Colon (tissue), 2 donors: ENCODE measurements at regions not wholly inside any gene's neighbourhood (a gene's known extent, or its start where the extent isn't known, plus 50 kb on each side); places are given as distances from the start of the nearest gene placed in this dataset.
"Not testable (repeated sequence)": the region's sequence is repeated elsewhere in the genome, so short reads cannot be mapped to it uniquely, and the experiment has no call there.

Experiments
- FAIRE-seq: peaks from 2 replicates; lab custom pipeline; 2012; peaks lifted over from hg19 to GRCh38; lab: Jason Lieb, UNC
- donor health status: control.
- donor health status: control.

DNA sequence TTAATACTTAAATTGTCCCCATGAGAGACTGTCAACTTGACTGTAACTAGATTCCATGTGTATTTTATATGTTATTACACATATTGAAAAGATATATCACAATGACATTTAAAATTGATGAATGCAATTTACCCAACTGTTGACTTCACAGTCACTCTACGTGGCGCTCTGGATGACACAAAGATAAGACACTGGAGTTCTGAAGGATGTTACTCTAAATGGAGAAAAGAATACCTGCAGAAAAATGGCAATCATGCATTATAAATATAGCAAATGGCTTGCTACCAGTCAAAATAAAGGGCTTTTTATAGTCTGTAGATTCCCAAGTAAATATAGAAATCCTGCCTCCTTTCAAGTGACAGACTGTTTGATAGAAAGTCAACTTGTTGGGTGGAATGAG is 143.6 kb upstream of the KLF6 start:
- FAIRE-seq: no peak

DNA sequence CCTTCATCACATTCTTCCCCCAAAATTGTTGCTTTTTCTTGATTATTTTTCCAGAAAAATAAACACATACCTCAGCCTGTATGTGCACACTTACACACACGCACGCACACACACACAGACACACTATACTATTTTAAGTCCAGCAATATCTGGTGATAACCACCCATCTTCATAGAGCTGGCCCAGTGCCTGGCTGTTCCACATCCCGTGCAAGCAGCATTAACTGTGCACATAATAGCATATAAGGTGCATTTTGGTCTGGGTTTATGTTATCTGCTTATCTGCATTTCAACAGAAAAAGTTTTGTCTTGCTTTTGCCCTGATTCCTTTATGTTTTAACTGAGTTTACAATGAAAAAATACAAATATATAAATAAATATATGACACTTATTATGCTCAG is 143.1 kb upstream of the KLF6 start:
- FAIRE-seq: no peak

DNA sequence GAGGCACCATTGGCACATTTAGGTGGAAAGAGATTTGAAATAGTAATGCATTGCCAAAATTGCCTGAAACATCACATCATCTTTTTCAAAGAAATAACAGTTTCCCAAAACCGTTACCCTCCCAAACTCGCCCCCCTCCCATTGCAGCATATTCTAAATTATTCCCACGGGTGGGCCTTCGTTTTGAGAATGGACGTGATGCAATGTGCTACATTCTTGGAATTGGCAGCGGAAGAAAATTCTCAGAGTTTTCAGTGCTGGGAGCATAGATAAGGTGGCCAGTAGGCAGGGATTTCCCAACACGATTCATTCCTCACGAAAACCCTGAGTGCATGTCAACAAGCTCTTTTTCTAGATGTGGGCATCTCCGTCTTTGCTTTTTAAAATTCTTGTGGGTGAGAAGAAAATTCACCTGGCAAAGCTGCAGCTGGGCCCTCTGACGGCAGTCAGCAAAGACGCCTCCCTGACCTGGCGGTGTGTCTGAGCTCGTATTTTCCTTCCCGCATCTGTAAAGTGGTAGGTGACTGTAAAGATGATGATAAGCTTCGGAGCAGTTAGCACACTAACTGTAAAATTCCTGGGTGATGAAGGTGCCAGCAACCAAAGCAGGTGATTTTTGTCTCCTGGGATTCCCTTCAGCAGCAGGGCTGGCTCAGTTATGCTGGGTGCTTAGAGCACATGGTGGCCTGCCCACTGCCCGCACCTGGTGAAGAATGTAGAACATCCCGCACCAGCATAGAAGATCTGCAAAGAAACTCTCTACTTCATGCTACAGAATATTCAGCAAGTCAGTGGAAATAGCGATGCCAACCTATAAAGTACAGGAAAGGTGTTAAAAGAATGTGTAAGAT is 141.9 kb upstream of the KLF6 start:
- FAIRE-seq: no peak

DNA sequence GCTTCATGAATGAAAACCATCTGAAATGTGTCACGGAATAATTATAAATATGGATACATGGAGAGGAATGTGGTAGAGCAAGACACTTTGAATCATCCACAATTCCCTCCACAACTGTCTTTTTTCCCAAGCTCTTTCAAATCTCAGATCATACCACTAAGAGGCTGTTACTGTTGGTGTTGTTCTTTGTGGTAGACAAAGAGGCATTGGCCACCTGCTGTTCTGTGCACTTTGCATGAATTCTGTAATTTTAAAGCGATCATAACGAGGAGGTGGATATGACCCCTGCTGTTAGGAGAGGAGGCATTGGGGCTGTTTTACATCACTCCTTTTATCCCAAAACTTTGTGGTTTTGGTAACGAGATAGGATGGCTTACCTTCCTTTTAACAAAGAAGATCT is 141.2 kb upstream of the KLF6 start:
- no peak for FAIRE-seq

DNA sequence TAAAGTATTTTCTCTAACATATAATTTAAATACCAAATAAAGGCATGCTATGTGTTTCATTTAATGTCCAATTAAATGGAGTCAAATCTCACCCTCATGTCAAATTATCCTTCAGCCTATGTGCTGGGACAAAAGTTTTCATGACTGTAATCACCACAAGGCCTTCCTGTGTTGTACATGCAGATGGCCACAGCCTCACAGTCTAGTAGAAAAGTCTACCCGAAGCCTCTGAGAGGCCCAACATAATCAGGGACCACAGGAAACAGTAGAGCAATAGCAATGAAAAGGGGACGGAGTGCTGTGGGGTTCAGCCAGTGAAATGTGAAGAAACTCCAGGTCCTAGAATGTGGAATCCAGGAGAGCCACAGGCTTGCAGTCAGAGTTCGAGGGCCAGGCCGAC is 140.2 kb upstream of the KLF6 start:
- FAIRE-seq: no peak

DNA sequence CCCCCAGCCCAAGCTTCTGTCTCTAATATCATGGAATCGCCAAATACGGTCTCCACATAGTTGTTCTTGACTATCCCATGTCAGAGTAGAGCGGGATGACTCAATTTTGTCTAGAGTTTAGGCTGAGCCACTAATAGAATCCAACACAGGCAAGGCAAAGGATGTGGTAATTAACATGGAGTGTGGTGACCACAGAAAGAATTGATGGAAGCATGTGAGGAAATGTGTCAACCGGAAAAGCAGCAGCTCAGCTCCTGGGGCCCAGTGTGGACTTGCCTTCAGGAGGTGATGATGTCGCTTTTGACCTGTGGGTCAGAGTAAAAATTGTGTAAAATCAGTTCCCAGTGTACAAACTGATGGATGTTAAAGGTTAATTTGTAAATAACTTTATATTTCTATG is 139.3 kb upstream of the KLF6 start:
- FAIRE-seq: no peak

DNA sequence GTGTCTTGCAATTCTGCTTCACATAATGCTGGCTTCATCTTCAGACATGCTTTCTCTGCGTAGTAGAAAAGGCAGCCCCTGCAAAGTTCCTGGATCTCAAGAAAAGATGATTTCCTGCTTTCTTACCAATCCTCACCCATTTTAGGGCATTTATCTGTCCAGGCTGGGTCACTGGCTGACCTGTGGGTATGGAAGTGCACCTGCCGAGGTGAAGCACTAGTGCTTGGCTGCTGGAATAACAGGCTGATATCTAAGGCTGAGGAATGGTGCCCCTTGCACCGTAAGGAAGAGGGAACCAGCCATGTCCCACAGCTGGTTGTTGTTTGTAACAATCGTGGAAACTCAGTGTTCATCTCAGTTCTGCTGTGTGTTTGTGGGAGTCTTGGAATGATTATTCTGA is 138.0 kb upstream of the KLF6 start:
- FAIRE-seq: no peak

DNA sequence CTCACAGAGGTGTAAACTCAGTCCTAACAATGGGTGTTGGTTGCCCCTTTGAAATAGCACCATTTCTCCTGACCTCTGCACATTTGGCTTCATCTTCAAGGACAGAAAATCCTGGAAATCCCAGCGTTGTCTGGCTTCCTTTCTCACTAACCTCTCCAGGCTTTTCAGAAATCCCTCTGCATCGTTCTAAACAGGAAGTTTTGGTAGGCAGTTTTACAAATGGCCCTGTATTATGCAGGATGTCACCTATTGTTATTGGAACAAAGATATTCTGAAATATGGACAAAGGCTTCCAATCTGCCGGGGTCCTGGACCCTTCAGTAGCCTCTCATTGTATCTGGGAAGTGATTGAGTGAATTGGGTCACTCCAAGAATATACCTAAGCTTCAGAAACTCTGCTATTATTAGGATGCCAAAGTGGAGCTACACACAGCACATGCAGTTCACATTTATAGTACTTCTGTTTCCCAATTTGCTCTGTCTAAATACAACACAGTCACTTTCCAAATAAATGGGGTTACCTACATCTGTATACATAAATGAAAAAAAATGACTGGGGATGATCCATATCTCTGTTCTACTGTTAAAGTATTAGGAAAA is 134.8 kb upstream of the KLF6 start:
- no peak for FAIRE-seq

DNA sequence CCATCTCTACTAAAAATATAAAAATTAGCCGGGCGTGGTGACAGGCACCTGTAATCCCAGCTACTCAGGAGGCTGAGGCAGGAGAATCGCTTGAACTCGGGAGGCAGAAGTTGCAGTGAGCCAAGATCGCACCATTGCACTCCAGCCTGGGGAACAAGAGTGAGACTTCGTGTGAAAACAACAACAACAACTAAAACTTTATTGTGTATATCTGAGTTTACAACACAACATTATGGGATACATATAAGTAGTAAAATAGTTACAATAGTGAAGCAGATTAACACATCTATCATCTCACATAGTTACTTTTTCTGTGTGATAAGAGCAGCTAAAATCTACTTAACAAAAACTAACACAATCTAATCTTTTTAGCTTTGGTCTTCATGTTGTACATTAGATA is 132.4 kb upstream of the KLF6 start:
- FAIRE-seq: not testable (repeated sequence)

DNA sequence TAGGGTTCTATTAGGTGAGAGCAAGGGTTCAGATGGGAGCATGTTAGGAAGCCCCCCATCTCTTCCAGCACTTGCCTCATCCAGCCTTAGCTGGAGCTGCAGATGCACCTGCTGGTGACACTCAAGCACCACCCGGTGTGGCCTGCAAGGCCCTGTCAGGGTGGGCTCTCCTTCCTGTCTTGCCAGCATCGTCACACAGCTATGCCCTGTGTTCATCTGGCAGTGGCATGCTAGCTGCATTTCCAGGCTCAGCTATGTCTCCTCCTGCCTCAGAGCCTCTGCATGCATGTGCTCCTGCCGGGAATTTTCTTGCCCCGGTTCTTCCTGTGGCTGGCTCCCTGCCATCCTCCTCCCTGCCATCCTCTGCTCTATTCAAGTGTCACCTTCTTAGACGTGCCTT is 129.7 kb upstream of the KLF6 start:
- no peak for FAIRE-seq

DNA sequence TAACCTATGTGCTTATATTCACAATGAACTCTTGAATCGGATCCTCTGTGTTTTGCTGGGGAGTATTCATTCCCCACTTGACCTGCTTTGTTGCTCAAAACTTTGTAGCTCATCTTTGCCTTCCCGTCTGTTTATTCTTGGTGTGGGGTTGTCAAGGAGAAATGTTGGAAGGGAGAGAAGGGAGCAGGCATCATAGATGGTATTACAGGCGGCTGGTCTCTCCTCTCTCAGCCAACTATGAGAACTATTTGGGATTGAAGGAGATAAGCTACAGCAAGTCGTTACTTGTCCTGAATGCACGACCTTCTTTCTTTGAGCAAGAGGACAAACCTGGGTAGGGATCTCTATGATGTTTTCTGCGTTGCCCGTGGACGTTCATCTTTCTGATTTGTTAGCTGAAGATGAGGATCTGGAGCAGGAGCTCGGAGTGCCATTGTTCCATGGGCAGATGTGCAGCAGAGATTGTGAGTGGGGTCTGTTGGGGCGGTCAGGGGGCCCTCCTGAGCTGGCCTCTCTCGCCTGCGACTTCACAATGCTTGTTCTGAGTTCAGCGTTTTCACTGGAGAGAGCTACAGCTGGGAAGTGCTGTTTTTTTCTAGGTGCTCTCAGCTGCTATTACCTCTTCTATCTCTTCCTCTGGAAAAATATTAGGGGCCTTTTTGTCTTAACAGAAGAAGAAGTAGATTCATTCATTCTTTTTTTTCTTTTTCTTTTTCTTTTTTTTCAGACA is 126.9 kb upstream of the KLF6 start:
- no peak for FAIRE-seq

DNA sequence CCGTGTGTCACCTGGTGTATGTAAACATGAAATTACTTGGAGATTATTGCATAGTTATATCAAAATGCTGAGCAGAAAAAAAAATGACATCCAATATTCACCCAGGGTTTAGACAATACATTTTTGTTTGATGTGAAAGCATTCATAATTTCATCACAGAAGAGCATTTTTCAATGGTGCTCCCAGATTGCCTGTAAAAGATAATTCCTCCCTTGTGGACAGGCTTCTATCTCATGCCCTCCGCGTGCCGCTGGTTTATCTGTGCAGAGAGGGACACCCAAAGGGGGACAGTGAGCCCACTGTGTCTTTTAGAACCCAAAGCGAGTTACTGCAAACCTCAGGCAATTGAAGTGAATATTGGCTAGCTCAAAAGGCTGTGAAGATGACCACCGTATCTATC is 126.2 kb upstream of the KLF6 start:
- FAIRE-seq: no peak

DNA sequence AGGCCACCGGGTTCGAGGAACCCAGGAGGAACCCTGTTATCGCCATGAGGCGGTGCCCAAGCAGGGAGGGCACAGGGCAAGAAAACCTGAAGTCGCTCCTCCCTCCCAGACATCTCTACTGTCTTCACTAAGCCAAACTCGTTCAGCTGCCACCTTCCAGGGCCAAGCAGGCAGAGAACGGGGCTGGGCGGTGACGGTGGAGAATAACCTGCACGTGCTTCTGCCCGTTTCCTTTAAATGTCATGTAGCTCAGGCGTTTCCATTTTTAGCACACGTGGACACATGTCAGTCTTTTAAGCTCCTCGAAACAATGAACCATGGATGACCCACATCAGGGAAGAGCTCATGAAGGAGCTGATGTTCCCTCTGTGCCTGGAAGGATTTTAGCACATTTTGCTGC is 124.3 kb upstream of the KLF6 start:
- FAIRE-seq: no peak

DNA sequence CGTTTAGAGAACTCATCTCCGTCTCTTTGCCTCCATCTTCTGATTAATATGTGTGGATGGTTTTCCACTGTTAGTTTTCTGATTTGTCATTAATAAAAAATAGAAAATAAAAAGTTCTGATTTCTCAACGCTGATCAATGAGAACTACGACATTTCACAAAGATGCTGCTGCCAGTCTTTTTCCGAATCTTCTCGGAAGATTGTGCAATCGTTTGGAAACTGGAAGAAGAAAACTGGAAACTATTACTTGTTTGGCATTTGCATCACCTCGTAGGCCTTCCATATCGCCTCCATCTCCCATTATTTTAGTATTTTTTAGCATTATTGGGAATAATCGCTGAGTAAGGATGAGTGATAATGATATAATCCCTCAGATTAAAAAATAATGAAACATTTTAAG is 123.2 kb upstream of the KLF6 start:
- FAIRE-seq: no peak

DNA sequence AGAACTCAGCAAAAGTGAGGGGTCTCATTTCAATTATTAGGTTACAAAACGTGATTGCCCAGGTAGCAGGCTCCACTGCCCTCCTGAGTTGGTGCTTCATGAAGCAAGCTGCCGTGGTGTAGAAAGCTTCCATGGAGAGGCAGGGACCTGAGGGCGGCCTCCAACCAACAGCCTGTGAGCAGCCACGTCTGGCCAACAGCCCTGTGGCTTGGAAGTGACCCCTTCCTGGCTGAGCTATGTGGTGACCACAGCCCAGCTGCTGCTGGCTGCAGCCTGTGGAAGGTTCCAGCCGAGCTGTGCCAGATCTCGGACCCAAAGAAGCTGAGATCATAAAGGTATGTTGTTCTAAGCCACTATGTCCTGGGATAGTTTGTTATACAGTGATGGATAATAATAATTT is 122.5 kb upstream of the KLF6 start:
- FAIRE-seq: no peak

DNA sequence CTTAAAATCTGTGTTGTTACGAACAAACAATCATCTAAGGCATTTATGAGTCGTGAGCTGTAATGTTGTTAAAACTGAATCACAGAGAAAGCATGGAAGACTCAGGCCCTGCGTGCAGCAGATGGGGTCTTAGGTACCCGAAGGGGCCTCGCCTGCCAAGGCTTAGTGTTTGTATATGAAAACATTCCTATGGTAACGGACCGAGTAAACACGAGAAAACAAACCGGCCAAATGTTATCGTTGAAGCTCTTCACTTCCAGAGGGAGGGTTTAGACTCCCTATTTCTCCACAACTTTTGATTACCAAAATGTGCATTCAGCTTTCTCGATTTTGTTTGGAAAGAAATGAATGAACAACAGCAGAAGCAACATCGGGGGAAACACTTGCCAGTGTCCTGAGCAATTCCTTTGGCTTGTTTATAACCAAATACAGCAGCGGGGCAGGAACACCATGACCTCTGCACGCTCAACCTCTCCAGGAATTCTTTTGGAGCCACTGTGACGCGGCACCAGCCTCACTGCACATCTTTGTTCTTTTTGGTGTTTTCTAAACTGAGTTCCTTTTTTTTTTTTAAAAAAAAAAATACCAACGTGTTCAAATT is 121.6 kb upstream of the KLF6 start:
- no peak for FAIRE-seq

DNA sequence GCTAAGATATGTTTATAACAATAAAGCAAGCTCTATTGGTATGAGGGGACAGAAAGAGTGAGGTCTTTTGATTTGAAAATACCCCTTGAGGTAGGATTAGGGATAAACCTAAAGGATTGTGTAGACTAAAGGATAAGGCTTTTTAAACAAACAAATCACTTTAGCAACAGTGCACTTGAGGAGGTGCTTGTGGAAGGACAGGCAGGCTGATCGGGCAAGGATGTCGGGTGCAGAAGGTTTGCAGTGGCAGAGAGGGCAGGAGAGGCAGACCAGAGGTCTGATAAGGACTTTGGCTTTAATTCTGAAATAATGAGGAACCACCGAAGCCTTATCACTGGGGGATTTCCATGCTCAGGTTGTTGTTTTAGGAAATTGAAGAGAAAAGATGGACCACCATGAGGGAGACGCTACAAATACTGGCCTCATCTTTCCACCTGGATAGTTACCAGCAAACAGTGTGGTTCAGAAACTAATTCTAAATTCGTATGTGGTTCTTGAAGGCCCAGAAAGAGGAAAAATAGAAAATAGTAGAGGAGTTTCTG is 119.5 kb upstream of the KLF6 start:
- no peak for FAIRE-seq

DNA sequence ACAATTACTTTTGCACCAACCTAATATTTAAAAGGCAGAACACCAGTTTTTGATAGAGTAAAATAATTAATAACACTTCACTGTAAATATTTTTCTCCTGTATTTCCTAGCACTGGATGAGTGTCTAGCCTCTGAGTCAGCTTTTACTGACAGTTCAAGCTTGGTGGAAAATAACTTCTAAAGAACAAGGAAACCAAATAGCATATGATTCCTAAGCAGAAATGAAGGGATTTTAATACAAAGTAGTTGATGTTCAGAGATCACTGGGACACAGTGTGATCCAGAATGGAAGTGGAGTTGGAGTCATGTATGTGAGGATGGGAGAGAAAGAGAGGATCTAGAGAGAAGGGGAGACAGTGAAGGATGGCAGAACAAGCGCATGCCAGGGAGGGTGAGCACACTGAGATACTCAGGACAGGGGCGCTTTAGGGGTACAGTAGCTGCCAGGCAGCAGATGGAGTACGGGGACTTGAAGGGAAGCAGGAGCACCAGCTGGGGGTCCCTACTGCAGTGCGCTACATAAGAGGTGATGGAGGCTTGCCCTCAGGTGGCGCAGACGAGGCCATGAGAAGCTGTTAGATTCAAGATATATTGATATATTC is 117.9 kb upstream of the KLF6 start:
- no peak for FAIRE-seq

DNA sequence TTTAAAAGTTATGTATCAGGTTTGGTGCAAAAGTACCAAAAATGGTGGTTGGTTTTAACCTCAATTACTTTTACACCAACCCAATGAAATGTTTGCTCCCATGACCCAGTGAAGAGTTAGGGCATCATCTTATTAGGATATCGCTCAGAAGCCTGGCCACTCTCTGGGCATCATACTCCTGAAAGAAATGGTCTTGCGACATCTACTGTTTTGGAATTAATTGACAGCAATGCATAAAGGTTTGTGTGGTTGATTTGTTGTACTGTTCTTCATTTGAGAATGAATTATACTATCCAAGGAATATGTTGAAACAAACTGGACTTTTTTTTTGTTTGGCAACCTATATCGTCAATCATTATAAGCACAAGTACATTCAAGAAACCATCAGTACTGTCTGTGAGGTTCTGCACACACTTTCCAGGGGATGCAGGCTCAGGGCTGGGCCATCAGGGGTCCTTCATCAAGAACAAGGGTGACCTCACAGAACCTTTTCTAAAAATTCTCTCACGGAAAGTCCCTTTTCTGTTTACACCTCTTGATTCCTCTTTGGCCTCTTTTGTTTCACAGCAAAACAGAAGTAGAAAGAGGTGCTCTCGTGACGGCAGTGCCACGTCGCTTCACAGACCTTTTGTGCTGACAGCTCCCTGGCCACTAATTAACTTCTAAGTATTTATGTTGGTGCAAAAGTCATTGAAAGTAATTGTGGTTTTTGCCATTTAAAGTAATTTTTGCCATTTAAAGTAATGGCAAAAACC is 117.2 kb upstream of the KLF6 start:
- FAIRE-seq: no peak

DNA sequence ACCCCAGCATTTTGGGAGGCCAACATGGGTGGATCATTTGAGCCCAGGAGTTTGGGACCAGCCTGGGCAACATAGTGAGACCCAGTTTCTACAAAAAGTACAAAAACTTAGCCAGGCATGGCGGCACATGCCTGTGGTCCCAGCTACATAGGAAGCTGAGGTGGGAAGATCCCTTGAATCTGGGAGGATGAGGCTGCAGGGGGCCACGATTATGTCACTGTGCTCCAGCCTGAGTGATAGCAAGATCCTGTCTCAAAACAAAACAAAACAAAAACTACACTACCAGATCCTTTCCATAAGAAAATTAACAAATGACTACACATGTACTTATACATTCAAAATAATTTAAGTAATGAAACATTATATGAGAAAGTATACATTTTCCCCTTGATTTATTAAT is 116.4 kb upstream of the KLF6 start:
- FAIRE-seq: no peak

DNA sequence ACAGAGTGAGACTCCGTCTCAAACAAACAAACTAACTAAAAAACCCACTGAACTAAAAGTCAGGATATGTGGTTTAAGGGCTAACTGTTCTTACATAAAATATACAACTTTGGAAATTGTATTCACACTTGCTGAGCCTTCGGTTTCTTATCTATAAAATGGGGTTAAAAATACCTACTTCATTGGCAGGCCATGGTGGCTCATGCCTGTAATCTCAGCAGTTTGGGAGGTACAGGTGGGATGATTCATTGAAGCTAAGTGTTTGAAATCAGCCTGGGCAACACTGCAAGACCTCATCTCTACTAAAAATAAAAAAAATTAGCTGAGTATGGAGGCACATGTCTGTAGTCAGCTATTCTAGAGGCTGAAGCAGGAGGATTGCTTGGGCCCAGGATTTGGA is 115.4 kb upstream of the KLF6 start:
- FAIRE-seq: no peak

DNA sequence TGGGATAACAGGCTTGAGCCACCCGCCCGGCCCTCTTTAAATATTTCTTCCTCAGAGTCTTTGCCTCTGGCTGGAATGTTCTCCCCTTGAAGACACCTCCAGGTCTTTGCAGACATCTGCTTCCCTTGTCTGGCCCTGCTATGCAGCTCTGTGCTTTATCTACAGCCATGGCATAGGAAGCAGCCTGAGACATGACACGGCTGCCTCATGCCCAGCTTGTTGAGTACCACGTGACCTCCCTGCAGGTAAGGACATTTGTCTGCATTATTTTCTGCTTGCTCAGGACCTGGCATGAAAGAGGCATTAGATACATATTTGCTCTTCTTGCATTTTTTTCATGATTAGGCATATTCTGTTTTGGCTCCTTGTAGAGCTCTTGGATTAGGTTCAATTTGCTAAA is 113.8 kb upstream of the KLF6 start:
- no peak for FAIRE-seq
